Gastroesophageal sphincter (tissue), 3 donors: ENCODE measurements at regions not wholly inside any gene's neighbourhood (a gene's known extent, or its start where the extent isn't known, plus 50 kb on each side); places are given as distances from the start of the nearest gene placed in this dataset.

ENCODE experiments used
- EP300 ChIP-seq: sonication (generic); formaldehyde crosslinking; IDR thresholded peaks from one replicate; pipeline ENCODE4 v1.6.1; 2017; ENCODE audit warnings: antibody characterized with exemption, mild to moderate bottlenecking
- POLR2A ChIP-seq, 2 donors: fragments of 450-650 bp; IDR thresholded peaks; one replicate each; pipeline ENCODE4 v1.6.1; 2017; ENCODE audit warnings: antibody characterized with exemption in 2 of 2, mild to moderate bottlenecking in 2 of 2, moderate library complexity in 1 of 2
- POLR2AphosphoS5 ChIP-seq: sonication (generic); formaldehyde crosslinking; IDR thresholded peaks from one replicate; pipeline ENCODE4 v1.6.1; 2017; ENCODE audit warnings: antibody characterized with exemption
- TF ChIP-seq, protein P1 (sequence below), 4 experiments: fragments of 200-600 bp in 2 of 4; fragments of 450-650 bp in 2 of 4; sonication (generic) in 1 of 4; IDR thresholded peaks; one replicate each; pipeline ENCODE4 v1.5.1; 2017 to 2019; ENCODE audit warnings: antibody characterized with exemption in 4 of 4, mild to moderate bottlenecking in 2 of 4, moderate library complexity in 2 of 4

DNA sequence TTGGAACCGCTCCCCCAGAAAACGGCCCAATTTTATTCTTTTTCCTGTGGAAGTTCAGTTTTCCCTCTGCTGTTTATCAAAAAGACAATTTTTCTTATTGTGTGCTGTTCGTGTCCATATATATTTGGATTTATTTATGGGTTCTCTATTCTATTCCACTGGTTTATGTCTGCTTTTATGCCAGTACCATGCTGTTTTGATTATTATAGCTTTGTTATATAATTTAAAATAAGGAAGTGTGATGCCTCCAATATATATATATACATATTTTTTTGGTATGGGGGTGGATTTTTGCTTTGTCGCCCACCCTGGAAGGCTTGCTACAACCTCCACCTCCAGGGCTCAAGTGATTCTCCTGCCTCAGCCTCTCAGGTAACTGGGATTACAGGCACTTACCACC is 103.3 kb downstream of the TFAP2B start:
- TF ChIP-seq, protein P1, sequence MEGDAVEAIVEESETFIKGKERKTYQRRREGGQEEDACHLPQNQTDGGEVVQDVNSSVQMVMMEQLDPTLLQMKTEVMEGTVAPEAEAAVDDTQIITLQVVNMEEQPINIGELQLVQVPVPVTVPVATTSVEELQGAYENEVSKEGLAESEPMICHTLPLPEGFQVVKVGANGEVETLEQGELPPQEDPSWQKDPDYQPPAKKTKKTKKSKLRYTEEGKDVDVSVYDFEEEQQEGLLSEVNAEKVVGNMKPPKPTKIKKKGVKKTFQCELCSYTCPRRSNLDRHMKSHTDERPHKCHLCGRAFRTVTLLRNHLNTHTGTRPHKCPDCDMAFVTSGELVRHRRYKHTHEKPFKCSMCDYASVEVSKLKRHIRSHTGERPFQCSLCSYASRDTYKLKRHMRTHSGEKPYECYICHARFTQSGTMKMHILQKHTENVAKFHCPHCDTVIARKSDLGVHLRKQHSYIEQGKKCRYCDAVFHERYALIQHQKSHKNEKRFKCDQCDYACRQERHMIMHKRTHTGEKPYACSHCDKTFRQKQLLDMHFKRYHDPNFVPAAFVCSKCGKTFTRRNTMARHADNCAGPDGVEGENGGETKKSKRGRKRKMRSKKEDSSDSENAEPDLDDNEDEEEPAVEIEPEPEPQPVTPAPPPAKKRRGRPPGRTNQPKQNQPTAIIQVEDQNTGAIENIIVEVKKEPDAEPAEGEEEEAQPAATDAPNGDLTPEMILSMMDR (IDR thresholded peaks at IDR 0.05), result no peak
- TF ChIP-seq POLR2A (IDR thresholded peaks at IDR 0.05) (no peak), POLR2AphosphoS5 (no peak), EP300 (no peak)
